Uterus (tissue), 2 donors: ENCODE measurements at regions not wholly inside any gene's neighbourhood (a gene's known extent, or its start where the extent isn't known, plus 50 kb on each side); places are given as distances from the start of the nearest gene placed in this dataset.

Experiments used
- POLR2A ChIP-seq, 2 donors: fragments of 450-650 bp; IDR thresholded peaks; one replicate each; pipeline ENCODE4 v1.6.1; 2016; ENCODE audit warnings: antibody characterized with exemption in 2 of 2, mild to moderate bottlenecking in 1 of 2, moderate library complexity in 1 of 2
- TF ChIP-seq, protein P1 (sequence below), 4 experiments: fragments of 200-600 bp in 2 of 4; fragments of 450-650 bp in 2 of 4; sonication (generic) in 2 of 4; IDR thresholded peaks; one replicate each; pipeline ENCODE4 v1.5.1; 2016 to 2019; ENCODE audit warnings: antibody characterized with exemption in 4 of 4, mild to moderate bottlenecking in 2 of 4, moderate library complexity in 1 of 4

- TF ChIP-seq, protein P1, sequence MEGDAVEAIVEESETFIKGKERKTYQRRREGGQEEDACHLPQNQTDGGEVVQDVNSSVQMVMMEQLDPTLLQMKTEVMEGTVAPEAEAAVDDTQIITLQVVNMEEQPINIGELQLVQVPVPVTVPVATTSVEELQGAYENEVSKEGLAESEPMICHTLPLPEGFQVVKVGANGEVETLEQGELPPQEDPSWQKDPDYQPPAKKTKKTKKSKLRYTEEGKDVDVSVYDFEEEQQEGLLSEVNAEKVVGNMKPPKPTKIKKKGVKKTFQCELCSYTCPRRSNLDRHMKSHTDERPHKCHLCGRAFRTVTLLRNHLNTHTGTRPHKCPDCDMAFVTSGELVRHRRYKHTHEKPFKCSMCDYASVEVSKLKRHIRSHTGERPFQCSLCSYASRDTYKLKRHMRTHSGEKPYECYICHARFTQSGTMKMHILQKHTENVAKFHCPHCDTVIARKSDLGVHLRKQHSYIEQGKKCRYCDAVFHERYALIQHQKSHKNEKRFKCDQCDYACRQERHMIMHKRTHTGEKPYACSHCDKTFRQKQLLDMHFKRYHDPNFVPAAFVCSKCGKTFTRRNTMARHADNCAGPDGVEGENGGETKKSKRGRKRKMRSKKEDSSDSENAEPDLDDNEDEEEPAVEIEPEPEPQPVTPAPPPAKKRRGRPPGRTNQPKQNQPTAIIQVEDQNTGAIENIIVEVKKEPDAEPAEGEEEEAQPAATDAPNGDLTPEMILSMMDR (IDR thresholded peaks at IDR 0.05), result no peak
- no peak for TF ChIP-seq POLR2A (IDR thresholded peaks at IDR 0.05)
Measured at GRCh38 chr1:189866606-189867005, 611.1 kb downstream of the BRINP3 start.
